A549 (cell line): ENCODE measurements at regions not wholly inside any gene's neighbourhood (a gene's known extent, or its start where the extent isn't known, plus 50 kb on each side); places are given as distances from the start of the nearest gene placed in this dataset.

Experiments
- CHD2 ChIP-seq: fragments of 150-350 bp; IDR thresholded peaks from 2 replicates; pipeline ENCODE4 v1.6.1; 2014; ENCODE audit warnings: low read length; ENCODE audit not compliant: partially characterized antibody
- CTCF ChIP-seq: fragments of >200 bp; sonication (Bioruptor Twin); formaldehyde crosslinking; IDR thresholded peaks from 3 replicates; pipeline ENCODE4 v1.5.1; 2016
- ELK1 ChIP-seq: fragments of 150-350 bp; IDR thresholded peaks from 2 replicates; pipeline ENCODE4 v1.6.1; 2014; ENCODE audit warnings: low read depth, mild to moderate bottlenecking, low read length
- ESRRA ChIP-seq: fragments of 150-350 bp; IDR thresholded peaks from 2 replicates; pipeline ENCODE4 v1.6.1; 2014; ENCODE audit warnings: mild to moderate bottlenecking, low read length, borderline replicate concordance
- FOSL2 ChIP-seq, 2 experiments: fragments of 450-650 bp in 1 of 2; fragments of >200 bp in 1 of 2; sonication (Bioruptor Twin) in 1 of 2; formaldehyde crosslinking; IDR thresholded peaks; 2 replicates each; pipeline versions ENCODE4 v1.5.0 to v1.6.1; 2016 to 2020; ENCODE audit warnings: mild to moderate bottlenecking in 1 of 2, moderate library complexity in 1 of 2
- HDAC2 ChIP-seq: fragments of 200-600 bp; sonication (generic); IDR thresholded peaks from 2 replicates; pipeline ENCODE4 v1.6.1; 2016
- HMGXB4 ChIP-seq: fragments of 250-450 bp; sonication (Bioruptor Pico); IDR thresholded peaks from 2 replicates; pipeline ENCODE4 v1.5.0; 2021; ENCODE audit warnings: mild to moderate bottlenecking, moderate library complexity, borderline replicate concordance
- HOXB5 ChIP-seq: fragments of 250-450 bp; sonication (Bioruptor Pico); IDR thresholded peaks from 2 replicates; pipeline ENCODE4 v1.5.0; 2020; ENCODE audit warnings: mild to moderate bottlenecking, moderate library complexity
- KDM1A ChIP-seq: fragments of 200-600 bp; sonication (generic); IDR thresholded peaks from 2 replicates; pipeline ENCODE4 v1.6.1; 2016; ENCODE audit warnings: low read depth, mild to moderate bottlenecking
- MYC ChIP-seq: IDR thresholded peaks from 2 replicates; pipeline ENCODE4 v1.6.1; 2012; ENCODE audit warnings: mild to moderate bottlenecking, inconsistent platforms, low read length, improper control_type of control experiment, borderline replicate concordance
- POLR2A ChIP-seq: IDR thresholded peaks from 2 replicates; pipeline ENCODE4 v1.6.1; 2012; ENCODE audit warnings: mild to moderate bottlenecking, low read length
- RAD21 ChIP-seq, 2 experiments: fragments of >200 bp in 1 of 2; sonication (Bioruptor Twin) in 1 of 2; formaldehyde crosslinking in 1 of 2; IDR thresholded peaks in 1 of 2; conservative IDR thresholded peaks in 1 of 2; 2 replicates in 1 of 2; 3 replicates in 1 of 2; pipeline ENCODE4 v1.6.1; 2012 to 2018; ENCODE audit warnings: inconsistent platforms in 1 of 2
- RCOR1 ChIP-seq: fragments of 150-350 bp; IDR thresholded peaks from 2 replicates; pipeline ENCODE4 v1.6.1; 2014; ENCODE audit warnings: antibody characterized with exemption, low read length, low read depth

- no peak for TF ChIP-seq CTCF
- TF ChIP-seq POLR2A, result no peak
- TF ChIP-seq HMGXB4 (CRISPR knock-in tag), result no peak
- TF ChIP-seq KDM1A, result no peak
- no peak for TF ChIP-seq CHD2
- no peak for TF ChIP-seq RCOR1
- no peak for TF ChIP-seq RAD21 (conservative IDR thresholded peaks at IDR 0.05 in 1 of 2, IDR thresholded peaks at IDR 0.05 in 1 of 2)
- TF ChIP-seq MYC, result no peak
- TF ChIP-seq HDAC2, result no peak
- no peak for TF ChIP-seq HOXB5 (CRISPR knock-in tag)
- no peak for TF ChIP-seq ELK1
- no peak for TF ChIP-seq FOSL2 (IDR thresholded peaks at IDR 0.05)
- TF ChIP-seq FOSL2 (CRISPR knock-in tag; IDR thresholded peaks at IDR 0.05), result no peak
- no peak for TF ChIP-seq ESRRA
Measured at GRCh38 chr11:88404391-88404790, 66.9 kb upstream of the CTSC start.
